ENCODE measurements at regions not wholly inside any gene's neighbourhood (a gene's known extent, or its start where the extent isn't known, plus 50 kb on each side); places are given as distances from the start of the nearest gene placed in this dataset.

GRCh38 chr7:25954395-25954794 lies 197.6 kb upstream of the NFE2L3 start:
- TF ChIP-seq, protein P1, sequence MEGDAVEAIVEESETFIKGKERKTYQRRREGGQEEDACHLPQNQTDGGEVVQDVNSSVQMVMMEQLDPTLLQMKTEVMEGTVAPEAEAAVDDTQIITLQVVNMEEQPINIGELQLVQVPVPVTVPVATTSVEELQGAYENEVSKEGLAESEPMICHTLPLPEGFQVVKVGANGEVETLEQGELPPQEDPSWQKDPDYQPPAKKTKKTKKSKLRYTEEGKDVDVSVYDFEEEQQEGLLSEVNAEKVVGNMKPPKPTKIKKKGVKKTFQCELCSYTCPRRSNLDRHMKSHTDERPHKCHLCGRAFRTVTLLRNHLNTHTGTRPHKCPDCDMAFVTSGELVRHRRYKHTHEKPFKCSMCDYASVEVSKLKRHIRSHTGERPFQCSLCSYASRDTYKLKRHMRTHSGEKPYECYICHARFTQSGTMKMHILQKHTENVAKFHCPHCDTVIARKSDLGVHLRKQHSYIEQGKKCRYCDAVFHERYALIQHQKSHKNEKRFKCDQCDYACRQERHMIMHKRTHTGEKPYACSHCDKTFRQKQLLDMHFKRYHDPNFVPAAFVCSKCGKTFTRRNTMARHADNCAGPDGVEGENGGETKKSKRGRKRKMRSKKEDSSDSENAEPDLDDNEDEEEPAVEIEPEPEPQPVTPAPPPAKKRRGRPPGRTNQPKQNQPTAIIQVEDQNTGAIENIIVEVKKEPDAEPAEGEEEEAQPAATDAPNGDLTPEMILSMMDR (IDR thresholded peaks at IDR 0.05; ENCODE audit: insufficient read depth, low read depth, low read length) = no peak
- TF ChIP-seq EZH2 (IDR thresholded peaks at IDR 0.05; ENCODE audit: insufficient read depth, low read length) = no peak

Measured in astrocyte (in vitro differentiated cells and primary cell).